HG03378 (cell line): ENCODE measurements at regions not wholly inside any gene's neighbourhood (a gene's known extent, or its start where the extent isn't known, plus 50 kb on each side); places are given as distances from the start of the nearest gene placed in this dataset.

Experiments
- ATAC-seq: cut with Tn5 transposase; IDR thresholded peaks from one replicate; pipeline ENCODE4 v1.9.1; 2021; ENCODE audit warnings: mild to moderate bottlenecking, moderate library complexity; ENCODE audit not compliant: unreplicated experiment

- ATAC-seq: peak; percentile 82
Measured at GRCh38 chr6:16078064-16078463, 50.8 kb upstream of the MYLIP start.

GRCh38 chr6:16069671-16070070 lies 59.2 kb upstream of the MYLIP start:
- no peak for ATAC-seq

GRCh38 chr6:16069222-16069621 lies 59.7 kb upstream of the MYLIP start:
- no peak for ATAC-seq

GRCh38 chr6:16067568-16067967 lies 61.3 kb upstream of the MYLIP start:
- no peak for ATAC-seq

- ATAC-seq: no peak
Measured at GRCh38 chr6:16064671-16065072, 64.2 kb upstream of the MYLIP start.

GRCh38 chr6:16063580-16063979 lies 65.3 kb upstream of the MYLIP start:
- ATAC-seq: no peak

- no peak for ATAC-seq
Measured at GRCh38 chr6:16061818-16062217, 67.1 kb upstream of the MYLIP start.

GRCh38 chr6:16060039-16060438 lies 68.8 kb upstream of the MYLIP start:
- ATAC-seq: no peak

- ATAC-seq: no peak
Measured at GRCh38 chr6:16059496-16059895, 69.4 kb upstream of the MYLIP start.

GRCh38 chr6:16058929-16059345 lies 69.9 kb upstream of the MYLIP start:
- no peak for ATAC-seq

GRCh38 chr6:16058201-16058928 lies 70.5 kb upstream of the MYLIP start:
- ATAC-seq: no peak

- no peak for ATAC-seq
Measured at GRCh38 chr6:16057446-16057845, 71.4 kb upstream of the MYLIP start.

GRCh38 chr6:16056263-16056870 lies 72.5 kb upstream of the MYLIP start:
- ATAC-seq: no peak

- ATAC-seq: no peak
Measured at GRCh38 chr6:16055852-16056251, 73.0 kb upstream of the MYLIP start.

GRCh38 chr6:16049168-16049567 lies 79.7 kb upstream of the MYLIP start:
- no peak for ATAC-seq

- ATAC-seq: no peak
Measured at GRCh38 chr6:16048221-16048620, 80.7 kb upstream of the MYLIP start.

GRCh38 chr6:16047435-16047990 lies 81.4 kb upstream of the MYLIP start:
- ATAC-seq: no peak

- ATAC-seq: no peak
Measured at GRCh38 chr6:16045238-16045637, 83.6 kb upstream of the MYLIP start.

- ATAC-seq: no peak
Measured at GRCh38 chr6:16044211-16044643, 84.7 kb upstream of the MYLIP start.

GRCh38 chr6:16043171-16044135 lies 85.4 kb upstream of the MYLIP start:
- ATAC-seq: no peak

GRCh38 chr6:16042751-16043150 lies 86.1 kb upstream of the MYLIP start:
- ATAC-seq: no peak
